Stomach (tissue), 4 donors: ENCODE measurements at regions not wholly inside any gene's neighbourhood (a gene's known extent, or its start where the extent isn't known, plus 50 kb on each side); places are given as distances from the start of the nearest gene placed in this dataset.

Experiments
- EP300 ChIP-seq: sonication (generic); formaldehyde crosslinking; IDR thresholded peaks from one replicate; pipeline ENCODE4 v1.6.1; 2017; ENCODE audit warnings: antibody characterized with exemption
- POLR2AphosphoS5 ChIP-seq, 3 donors: sonication (generic); formaldehyde crosslinking; IDR thresholded peaks; one replicate each; pipeline ENCODE4 v1.6.1; 2016; ENCODE audit warnings: antibody characterized with exemption in 3 of 3

DNA sequence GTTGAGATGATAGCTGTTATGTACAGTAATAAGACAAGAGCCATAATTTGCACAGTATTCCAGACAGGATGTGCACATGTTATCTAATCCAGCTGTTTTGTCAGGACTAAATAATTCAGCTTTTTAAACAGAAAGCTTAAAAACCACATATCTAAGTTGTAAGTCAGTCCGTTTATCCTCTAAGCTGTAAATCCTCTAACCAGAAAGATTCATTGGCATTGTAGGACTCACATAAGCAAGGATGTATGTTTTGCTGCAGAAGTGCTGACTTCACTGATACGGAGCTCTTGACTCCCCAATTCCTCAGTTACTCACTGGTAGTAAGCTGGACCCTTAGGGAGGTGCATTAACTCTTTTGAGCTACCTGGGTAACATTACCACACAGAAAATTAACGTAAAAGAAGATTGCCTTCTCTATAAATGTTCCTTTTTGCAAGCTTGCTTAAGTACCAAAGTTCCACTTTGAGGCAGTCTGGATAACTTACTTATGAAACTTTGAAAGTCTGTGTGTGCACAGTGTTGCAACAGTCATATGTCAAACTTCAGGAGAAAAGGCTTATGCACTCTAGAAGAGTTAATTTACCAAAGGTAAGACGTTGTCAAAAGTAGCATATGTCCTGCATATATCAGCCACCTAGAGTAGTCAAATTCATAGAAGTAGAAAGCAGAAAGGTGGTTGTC lies 58.3 kb upstream of the MAGEB2 start:
- TF ChIP-seq POLR2AphosphoS5 (IDR thresholded peaks at IDR 0.05) (no peak), EP300 (no peak)
